ENCODE measurements at regions not wholly inside any gene's neighbourhood (a gene's known extent, or its start where the extent isn't known, plus 50 kb on each side); places are given as distances from the start of the nearest gene placed in this dataset.
"Not testable (repeated sequence)": the region's sequence is repeated elsewhere in the genome, so short reads cannot be mapped to it uniquely, and the experiment has no call there.

DNA sequence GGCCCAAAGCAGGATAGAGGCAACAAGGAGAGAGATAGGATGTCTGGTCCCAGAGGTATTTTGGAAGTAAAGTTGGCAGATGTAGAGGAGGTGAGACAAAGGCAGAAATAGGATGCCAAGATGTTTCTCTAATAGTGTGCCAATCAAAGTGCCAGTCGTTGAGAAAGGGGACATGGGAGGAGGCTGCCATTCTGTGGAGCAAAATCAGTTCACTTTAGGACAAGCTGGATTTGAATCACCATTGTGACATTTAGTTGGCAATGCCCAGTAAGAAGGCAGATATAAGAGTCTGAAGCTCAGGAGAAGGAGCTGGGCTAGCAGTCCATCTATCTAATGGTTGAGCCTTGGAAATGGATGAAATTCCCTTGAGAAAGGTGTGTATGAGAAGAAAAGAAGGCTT lies 53.8 kb downstream of the ADRB2 start:
- ChIA-PET CTCF (interaction anchor here (1.0 to 1.8 kb wide), 3 partner anchors 30 to 149 kb away, joined by 3 to 6 read pairs (median 4); no protein-coding TSS in a partner anchor), POLR2A (no interaction called here)
- DNase-seq: no peak
- Mint-ChIP-seq H3K9me3 (ENCODE audit: insufficient read depth) (no peaks in the 10 kb centered on the region), H3K4me1 (ENCODE audit: low read depth) (no peaks in the 10 kb centered on the region), H3K4me3 (no peak overlapping the region), H3K27me3 (ENCODE audit: low read depth) (peaks cover 15% of the 10 kb centered on the region), H3K27ac (no peak overlapping the region), H3K36me3 (ENCODE audit: low read depth) (no peaks in the 10 kb centered on the region)
- ATAC-seq: no peak

GRCh38 chr5:148880696-148881095 lies 54.3 kb downstream of the ADRB2 start:
- DNase-seq: no peak
- Mint-ChIP-seq H3K9me3 (ENCODE audit: insufficient read depth) (no peaks in the 10 kb centered on the region), H3K4me3 (no peak overlapping the region), H3K36me3 (ENCODE audit: low read depth) (no peaks in the 10 kb centered on the region), H3K4me1 (ENCODE audit: low read depth) (no peaks in the 10 kb centered on the region), H3K27me3 (ENCODE audit: low read depth) (peaks cover 17% of the 10 kb centered on the region), H3K27ac (no peak overlapping the region)
- CTCF ChIA-PET: interaction anchor here (1.0 to 1.8 kb wide), 4 partner anchors 30 to 150 kb away, joined by 3 to 6 read pairs (median 4); no protein-coding TSS in a partner anchor
- POLR2A ChIA-PET: interaction anchor here (1.1 kb wide), 1 partner anchor 12 kb away, joined by 3 read pairs; no protein-coding TSS in a partner anchor
- no peak for ATAC-seq

DNA sequence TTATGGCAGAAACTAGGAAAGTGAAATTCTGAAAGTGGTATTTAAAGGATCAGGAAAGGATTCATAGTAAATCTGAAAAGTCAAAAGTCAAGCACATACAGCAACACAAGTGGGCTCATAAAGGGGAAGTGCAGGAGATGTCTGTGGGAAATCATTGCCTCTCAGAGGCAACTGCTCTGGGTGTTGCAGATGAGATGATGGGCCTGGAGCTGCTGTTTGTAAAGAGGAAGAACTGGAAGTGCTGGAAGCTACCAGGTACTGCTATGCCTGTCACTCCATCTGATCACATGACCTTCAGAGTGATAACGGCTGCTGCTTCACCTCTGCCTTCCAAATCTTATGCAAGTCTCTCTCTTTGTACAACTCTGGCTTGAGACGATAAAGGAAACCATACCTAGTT lies 55.9 kb downstream of the ADRB2 start:
- CTCF ChIA-PET: no interaction called here
- Mint-ChIP-seq H3K4me1 (ENCODE audit: low read depth) (no peaks in the 10 kb centered on the region), H3K36me3 (ENCODE audit: low read depth) (no peaks in the 10 kb centered on the region), H3K4me3 (no peak overlapping the region), H3K27ac (no peak overlapping the region), H3K9me3 (ENCODE audit: insufficient read depth) (no peaks in the 10 kb centered on the region), H3K27me3 (ENCODE audit: low read depth) (peaks cover 19% of the 10 kb centered on the region)
- no peak for ATAC-seq
- no peak for DNase-seq
- POLR2A ChIA-PET: no interaction called here

DNA sequence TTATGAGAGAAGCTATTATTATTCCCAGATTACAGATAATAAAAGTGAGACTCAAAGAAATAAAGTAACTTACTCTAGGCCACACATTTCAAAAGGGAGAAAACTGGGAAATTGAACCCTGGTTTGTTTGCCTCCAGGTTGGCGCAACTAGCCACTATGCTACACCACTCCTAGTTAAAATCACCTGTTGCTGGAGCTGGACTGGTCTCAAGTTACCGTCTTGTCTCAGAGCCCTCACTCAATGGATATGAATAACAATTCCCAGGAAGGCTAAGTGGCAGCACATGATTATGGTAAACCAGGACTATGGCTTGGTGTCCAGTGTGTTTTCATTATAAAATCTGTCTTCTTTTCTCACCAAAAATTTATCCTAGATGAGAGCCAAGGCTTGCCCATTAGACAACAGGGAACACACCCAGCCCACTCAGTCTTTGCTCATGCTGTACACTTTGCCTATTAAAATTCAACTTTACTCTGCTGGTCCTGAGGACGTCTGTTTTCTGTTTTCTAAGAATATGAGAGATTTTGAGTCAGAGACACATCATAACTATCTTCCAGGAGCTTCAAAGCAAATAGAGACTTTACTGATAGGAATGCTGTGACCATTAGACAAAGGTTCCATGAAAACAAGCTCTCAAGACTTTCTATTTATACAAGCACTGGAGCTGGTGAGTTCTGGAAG lies 58.1 kb downstream of the ADRB2 start:
- POLR2A ChIA-PET: no interaction called here

DNA sequence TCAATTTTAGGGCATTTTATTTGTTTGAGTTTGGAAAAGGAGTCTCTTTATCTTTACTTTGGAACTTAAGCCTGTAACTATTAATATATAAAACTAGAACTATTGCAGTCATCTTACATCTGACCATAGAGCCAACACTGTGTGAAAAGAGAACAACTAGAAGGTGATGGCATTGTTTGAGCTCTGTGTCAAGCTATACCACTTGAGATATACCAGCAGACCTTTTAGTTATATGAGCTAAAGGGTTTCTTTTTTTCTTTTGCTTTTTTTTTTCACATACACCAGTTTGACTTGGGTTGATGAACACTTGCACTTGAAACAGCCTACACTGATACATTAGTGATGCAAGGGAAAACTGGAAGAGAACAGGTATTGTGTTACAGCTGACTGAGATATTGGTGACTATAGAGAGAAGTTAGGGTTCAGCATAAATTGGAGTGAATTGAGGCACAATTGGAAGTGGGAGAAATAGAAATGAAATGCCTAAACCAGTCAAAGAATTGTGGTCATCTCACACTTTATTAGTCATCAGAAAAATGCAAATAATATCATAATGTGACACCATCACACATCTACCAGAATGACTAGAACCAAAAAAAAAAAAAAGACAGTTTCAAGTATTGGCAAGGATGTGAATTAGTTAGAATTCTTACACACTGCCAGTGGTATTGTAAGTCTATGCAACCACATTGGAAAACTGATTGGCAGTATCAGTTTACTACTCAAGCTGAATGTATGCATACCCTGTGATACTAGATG lies 60.9 kb downstream of the ADRB2 start:
- CTCF ChIA-PET: no interaction called here
- H3K4me1 Mint-ChIP-seq (ENCODE audit: low read depth): no peaks in the 10 kb centered on the region
- ATAC-seq (no peak), DNase-seq (no peak)
- H3K27me3 Mint-ChIP-seq (ENCODE audit: low read depth): peaks cover 30% of the 10 kb centered on the region
- peaks cover 6% of the 10 kb centered on the region for H3K36me3 Mint-ChIP-seq (ENCODE audit: low read depth)
- H3K9me3 Mint-ChIP-seq (ENCODE audit: insufficient read depth): peaks cover 3% of the 10 kb centered on the region
- POLR2A ChIA-PET: interaction anchor here (0.6 kb wide), 1 partner anchor 150 kb away, joined by 3 read pairs; no protein-coding TSS in a partner anchor
- no peak overlapping the region for H3K27ac Mint-ChIP-seq
- no peak overlapping the region for H3K4me3 Mint-ChIP-seq

More for the DNA sequence above, 58.1 kb downstream of the ADRB2 start:
- DNase-seq (no peak), ATAC-seq (no peak)
- Mint-ChIP-seq H3K27ac (no peak overlapping the region), H3K27me3 (ENCODE audit: low read depth) (peaks cover 27% of the 10 kb centered on the region), H3K4me1 (ENCODE audit: low read depth) (no peaks in the 10 kb centered on the region), H3K36me3 (ENCODE audit: low read depth) (no peaks in the 10 kb centered on the region), H3K4me3 (no peak overlapping the region), H3K9me3 (ENCODE audit: insufficient read depth) (peaks cover 3% of the 10 kb centered on the region)
- CTCF ChIA-PET: interaction anchor here (1.6 kb wide), 1 partner anchor 73 kb away, joined by 3 read pairs; no protein-coding TSS in a partner anchor

- H3K4me1 Mint-ChIP-seq (ENCODE audit: low read depth); H3K27ac Mint-ChIP-seq; DNase-seq; H3K9me3 Mint-ChIP-seq (ENCODE audit: insufficient read depth); H3K4me3 Mint-ChIP-seq; POLR2A ChIA-PET; ATAC-seq; H3K36me3 Mint-ChIP-seq (ENCODE audit: low read depth): not testable (repeated sequence)
- CTCF ChIA-PET: interaction anchor here (1.5 kb wide), 1 partner anchor 27 kb away, joined by 3 read pairs; no protein-coding TSS in a partner anchor
- peaks cover 35% of the 10 kb centered on the region for H3K27me3 Mint-ChIP-seq (ENCODE audit: low read depth)
Observed at GRCh38 chr5:148889936-148890335, 63.5 kb downstream of the ADRB2 start.

GRCh38 chr5:148895441-148895840 lies 69.0 kb downstream of the ADRB2 start:
- POLR2A ChIA-PET; H3K4me3 Mint-ChIP-seq; CTCF ChIA-PET; ATAC-seq; H3K36me3 Mint-ChIP-seq (ENCODE audit: low read depth); H3K27ac Mint-ChIP-seq; H3K4me1 Mint-ChIP-seq (ENCODE audit: low read depth); DNase-seq; H3K9me3 Mint-ChIP-seq (ENCODE audit: insufficient read depth): not testable (repeated sequence)
- peaks cover 27% of the 10 kb centered on the region for H3K27me3 Mint-ChIP-seq (ENCODE audit: low read depth)

- H3K27me3 Mint-ChIP-seq (ENCODE audit: low read depth): peaks cover 21% of the 10 kb centered on the region
- H3K4me1 Mint-ChIP-seq (ENCODE audit: low read depth): no peaks in the 10 kb centered on the region
- no peak overlapping the region for H3K4me3 Mint-ChIP-seq
- peaks cover 1% of the 10 kb centered on the region for H3K9me3 Mint-ChIP-seq (ENCODE audit: insufficient read depth)
- POLR2A ChIA-PET: no interaction called here
- DNase-seq (no peak), ATAC-seq (no peak)
- CTCF ChIA-PET: no interaction called here
- no peak overlapping the region for H3K27ac Mint-ChIP-seq
- H3K36me3 Mint-ChIP-seq (ENCODE audit: low read depth): no peaks in the 10 kb centered on the region
Observed at GRCh38 chr5:148897842-148898241, 71.4 kb downstream of the ADRB2 start.

DNA sequence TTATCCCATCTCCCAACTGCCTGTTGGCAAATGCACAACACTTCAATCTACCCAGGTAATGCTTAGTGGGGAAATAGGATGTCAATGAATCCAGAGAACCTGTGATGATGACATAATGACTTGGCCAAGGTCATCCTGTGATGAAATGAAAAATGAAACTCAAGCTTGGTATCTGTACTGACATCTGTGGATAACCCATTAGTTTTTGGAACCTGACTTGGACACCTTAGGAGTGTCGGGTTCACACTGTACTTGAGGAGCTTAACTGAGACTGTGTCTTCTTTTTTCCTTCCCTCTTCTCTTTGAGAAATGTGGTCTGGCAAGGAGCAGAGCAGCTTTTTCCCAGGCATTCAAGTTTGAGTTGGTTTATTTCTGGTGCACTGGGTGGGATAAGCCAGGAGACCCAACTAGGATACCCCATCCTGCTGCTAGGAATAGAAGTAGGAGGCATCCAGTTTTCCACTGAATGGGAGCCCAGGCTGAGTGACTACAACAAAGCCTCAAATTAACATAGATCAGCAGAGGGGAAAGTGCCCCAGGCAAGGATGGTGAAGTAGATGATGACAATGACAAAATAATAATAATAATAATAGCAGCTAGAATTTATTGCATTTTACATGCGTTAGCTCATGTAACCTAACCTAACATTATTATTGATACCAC lies 72.1 kb downstream of the ADRB2 start:
- Mint-ChIP-seq H3K9me3 (ENCODE audit: insufficient read depth) (no peaks in the 10 kb centered on the region), H3K4me3 (no peak overlapping the region), H3K36me3 (ENCODE audit: low read depth) (no peaks in the 10 kb centered on the region), H3K27ac (no peak overlapping the region), H3K27me3 (ENCODE audit: low read depth) (peaks cover 18% of the 10 kb centered on the region), H3K4me1 (ENCODE audit: low read depth) (no peaks in the 10 kb centered on the region)
- no peak for DNase-seq
- CTCF ChIA-PET: interaction anchor here (1.1 to 1.3 kb wide), 2 partner anchors 59 to 78 kb away, joined by 5 read pairs; no protein-coding TSS in a partner anchor
- ATAC-seq: no peak
- POLR2A ChIA-PET: no interaction called here

DNA sequence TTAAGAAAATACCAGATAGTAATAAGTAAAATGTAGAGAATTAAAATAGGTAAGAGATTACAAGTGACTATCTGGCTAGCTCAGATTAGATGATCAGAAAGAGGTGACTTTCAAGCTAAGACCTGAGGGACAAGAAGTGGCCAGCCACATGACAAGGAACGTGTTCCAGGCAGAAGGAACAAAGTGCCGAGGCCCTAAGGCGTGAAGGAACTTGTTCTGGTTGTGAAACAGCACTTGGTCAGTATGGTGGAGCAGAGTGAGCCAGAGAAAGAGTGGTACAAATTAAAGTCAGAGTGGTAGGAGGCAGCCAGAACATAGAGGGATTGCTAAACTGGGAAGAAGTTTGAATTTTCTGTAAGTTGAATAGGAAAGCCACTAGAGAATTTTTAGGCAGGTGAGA lies 73.6 kb downstream of the ADRB2 start:
- no peaks in the 10 kb centered on the region for H3K4me1 Mint-ChIP-seq (ENCODE audit: low read depth)
- peaks cover 17% of the 10 kb centered on the region for H3K27me3 Mint-ChIP-seq (ENCODE audit: low read depth)
- no peaks in the 10 kb centered on the region for H3K36me3 Mint-ChIP-seq (ENCODE audit: low read depth)
- H3K4me3 Mint-ChIP-seq: no peak overlapping the region
- ChIA-PET POLR2A (interaction anchor here (0.7 kb wide), 1 partner anchor 257 kb away, joined by 3 read pairs; no protein-coding TSS in a partner anchor), CTCF (interaction anchor here (1.1 to 1.3 kb wide), 2 partner anchors 57 to 159 kb away, joined by 4 to 5 read pairs; no protein-coding TSS in a partner anchor)
- no peak for DNase-seq
- H3K27ac Mint-ChIP-seq: no peak overlapping the region
- no peak for ATAC-seq
- H3K9me3 Mint-ChIP-seq (ENCODE audit: insufficient read depth): no peaks in the 10 kb centered on the region

DNA sequence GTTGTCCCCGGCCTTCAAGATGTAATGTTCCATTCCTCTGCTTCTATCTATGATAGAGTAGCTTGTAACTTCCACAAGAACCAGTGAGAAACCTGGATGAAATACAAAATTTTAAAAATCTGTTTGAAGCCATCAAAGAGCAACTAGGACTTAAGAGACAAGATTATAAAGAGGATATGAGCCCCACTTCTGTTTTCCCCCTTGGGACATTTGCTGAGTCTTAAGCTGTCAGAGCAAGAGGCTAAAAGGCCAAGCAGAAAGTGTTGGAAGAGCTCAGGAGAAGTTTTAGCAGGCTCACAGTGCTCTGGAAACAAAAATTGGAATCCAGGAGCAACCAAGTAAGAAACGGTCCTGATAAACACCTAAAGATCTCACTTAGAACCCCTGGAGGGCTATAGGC lies 76.1 kb downstream of the ADRB2 start:
- ChIA-PET CTCF (no interaction called here), POLR2A (no interaction called here)
- no peaks in the 10 kb centered on the region for H3K9me3 Mint-ChIP-seq (ENCODE audit: insufficient read depth)
- no peaks in the 10 kb centered on the region for H3K36me3 Mint-ChIP-seq (ENCODE audit: low read depth)
- ATAC-seq: no peak
- no peak overlapping the region for H3K27ac Mint-ChIP-seq
- H3K27me3 Mint-ChIP-seq (ENCODE audit: low read depth): peaks cover 10% of the 10 kb centered on the region
- DNase-seq: no peak
- no peaks in the 10 kb centered on the region for H3K4me1 Mint-ChIP-seq (ENCODE audit: low read depth)
- no peak overlapping the region for H3K4me3 Mint-ChIP-seq

GRCh38 chr5:148903587-148903986 lies 77.2 kb downstream of the ADRB2 start:
- H3K36me3 Mint-ChIP-seq (ENCODE audit: low read depth): no peaks in the 10 kb centered on the region
- H3K4me1 Mint-ChIP-seq (ENCODE audit: low read depth): no peaks in the 10 kb centered on the region
- ChIA-PET POLR2A (no interaction called here), CTCF (no interaction called here)
- peaks cover 7% of the 10 kb centered on the region for H3K27me3 Mint-ChIP-seq (ENCODE audit: low read depth)
- DNase-seq (no peak), ATAC-seq (no peak)
- H3K4me3 Mint-ChIP-seq: no peak overlapping the region
- H3K27ac Mint-ChIP-seq: no peak overlapping the region
- H3K9me3 Mint-ChIP-seq (ENCODE audit: insufficient read depth): no peaks in the 10 kb centered on the region
